Pulmonary artery endothelial cell (primary cell): ENCODE measurements at regions not wholly inside any gene's neighbourhood (a gene's known extent, or its start where the extent isn't known, plus 50 kb on each side); places are given as distances from the start of the nearest gene placed in this dataset.

Experiments used
- DNase-seq: peaks from one replicate; pipeline ENCODE4 v3.0.0-alpha.2; 2011; ENCODE audit warnings: low read depth, low spot score

DNA sequence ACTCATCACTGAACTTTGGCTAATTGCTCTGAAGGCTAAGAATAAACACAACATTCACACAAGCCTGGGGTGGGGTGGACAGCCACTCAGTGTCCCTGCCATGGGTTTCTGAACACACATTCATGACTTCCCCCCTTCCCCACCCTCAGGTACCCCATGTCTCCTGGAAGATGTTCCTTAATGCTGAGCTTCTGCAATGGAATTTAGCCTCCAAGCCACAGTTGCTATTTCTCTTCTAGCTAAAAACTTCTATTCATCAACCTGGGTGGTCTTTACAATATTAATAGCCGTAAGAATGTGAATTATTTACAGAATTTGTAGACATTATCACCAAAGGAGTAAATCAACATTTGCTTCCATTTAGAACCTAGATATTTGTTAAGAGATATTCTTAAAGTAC lies 175.1 kb downstream of the ACKR3 start:
- DNase-seq, result no peak

DNA sequence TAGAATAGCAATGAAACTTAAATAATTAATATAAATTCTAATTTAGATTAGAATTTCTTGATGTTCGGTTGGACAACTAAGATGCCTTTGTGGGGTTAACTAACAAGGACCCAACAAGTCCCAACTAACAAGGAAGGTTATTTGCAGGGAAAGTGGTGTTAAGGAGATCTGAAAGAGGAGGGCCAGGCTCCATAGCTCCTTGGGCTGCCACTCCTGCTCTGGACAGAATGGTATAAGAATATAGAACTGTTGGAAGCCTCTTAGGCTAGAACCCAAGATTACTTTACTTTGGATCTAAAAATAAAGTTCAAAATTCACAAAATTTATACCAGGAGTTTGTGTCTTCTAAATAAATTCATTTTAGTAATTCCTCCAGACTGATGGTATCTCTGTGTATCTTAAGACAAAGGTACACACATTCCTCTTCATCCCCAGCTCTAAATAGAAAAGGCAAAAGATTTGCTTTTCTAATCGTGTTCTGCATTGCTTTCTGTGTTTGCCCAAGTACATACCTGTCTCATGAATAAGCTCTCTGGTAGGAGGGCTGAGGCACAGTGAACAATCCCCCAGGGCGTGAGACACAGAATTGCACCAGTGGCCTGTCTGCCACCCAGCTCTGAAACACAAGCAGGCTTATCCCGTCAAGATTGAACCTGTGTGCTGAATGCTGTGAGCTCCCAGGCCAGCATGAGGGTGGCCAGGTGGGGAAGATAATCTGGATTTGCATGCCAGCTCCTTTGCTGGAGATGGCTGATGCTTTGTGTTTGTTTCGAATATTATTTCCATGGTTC lies 176.0 kb downstream of the ACKR3 start:
- no peak for DNase-seq

DNA sequence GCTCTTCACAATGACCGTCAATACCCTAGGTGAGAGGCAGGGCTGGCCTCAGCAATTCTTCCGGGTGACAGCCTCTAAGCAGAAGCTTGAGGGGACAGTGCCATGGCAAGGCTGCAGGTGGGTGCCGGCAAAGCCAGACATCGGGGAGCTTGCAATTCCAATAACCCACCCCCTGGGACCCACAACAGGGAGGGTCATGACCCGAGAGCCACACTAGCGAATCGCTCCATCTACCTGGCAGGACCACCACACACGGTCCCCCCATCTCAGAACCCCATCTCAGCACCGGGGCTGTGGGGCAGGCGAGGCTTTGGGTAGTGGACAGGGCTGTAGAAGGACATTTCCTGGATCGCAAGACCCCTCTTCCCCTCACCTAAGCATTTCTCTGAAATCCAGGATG lies 177.2 kb downstream of the ACKR3 start:
- no peak for DNase-seq

DNA sequence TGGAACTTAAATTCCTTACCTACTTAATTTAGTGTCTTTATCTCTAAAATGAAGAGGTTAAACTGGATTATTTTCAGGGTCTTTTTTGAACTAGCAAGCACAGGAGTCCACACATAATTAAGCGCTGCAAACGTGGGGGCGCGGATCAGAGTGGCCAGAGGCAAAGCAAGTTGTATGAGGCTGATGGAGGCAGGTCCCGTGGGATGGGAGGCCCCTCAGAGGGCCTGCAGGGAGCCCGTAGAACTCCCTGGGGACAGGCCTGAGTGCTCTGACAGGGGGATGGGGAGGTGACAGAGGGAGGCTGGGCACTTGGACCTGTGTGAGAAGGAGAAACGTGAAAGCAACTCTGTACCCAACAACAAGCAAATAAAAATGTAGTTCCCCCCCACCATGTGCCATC lies 177.8 kb downstream of the ACKR3 start:
- no peak for DNase-seq

DNA sequence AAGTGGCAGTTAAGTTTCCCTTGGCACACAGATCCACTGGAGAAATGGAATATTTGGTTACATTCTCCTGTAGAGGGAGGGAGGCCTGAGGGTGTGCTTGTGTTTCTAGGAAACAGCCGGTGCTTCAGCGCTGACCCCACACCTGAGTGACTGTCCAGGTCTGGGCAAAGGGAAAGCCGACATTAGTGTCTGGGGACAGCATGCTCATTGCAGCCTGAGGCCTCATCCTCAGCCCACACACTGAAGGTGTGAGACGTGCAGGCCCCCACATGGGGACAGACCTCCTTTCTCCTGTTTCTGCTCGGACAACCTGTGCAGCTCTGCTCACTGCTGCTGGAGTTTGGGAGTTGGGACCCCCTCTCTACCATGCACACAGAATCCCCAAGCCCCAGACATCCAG lies 178.3 kb downstream of the ACKR3 start:
- no peak for DNase-seq

DNA sequence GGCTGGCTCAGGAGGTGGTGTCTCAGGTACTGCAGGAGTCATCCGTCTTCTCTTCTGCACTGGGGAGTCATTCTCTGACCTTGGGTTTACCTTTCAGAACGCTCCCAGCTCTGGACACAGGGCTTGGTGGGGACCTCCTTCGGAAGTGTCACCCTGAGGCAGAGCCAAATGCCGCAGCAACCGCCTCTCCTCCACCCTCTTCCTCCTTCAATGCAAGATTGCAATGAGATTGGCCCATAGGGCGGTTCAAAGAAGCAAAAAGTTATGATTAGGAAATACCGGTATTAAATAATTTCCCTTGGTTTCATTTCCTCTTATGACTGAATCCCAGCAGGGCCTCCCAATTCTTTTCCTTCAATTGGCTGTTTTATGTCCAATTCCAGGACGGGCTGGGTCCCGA lies 178.8 kb downstream of the ACKR3 start:
- DNase-seq, result no peak

DNA sequence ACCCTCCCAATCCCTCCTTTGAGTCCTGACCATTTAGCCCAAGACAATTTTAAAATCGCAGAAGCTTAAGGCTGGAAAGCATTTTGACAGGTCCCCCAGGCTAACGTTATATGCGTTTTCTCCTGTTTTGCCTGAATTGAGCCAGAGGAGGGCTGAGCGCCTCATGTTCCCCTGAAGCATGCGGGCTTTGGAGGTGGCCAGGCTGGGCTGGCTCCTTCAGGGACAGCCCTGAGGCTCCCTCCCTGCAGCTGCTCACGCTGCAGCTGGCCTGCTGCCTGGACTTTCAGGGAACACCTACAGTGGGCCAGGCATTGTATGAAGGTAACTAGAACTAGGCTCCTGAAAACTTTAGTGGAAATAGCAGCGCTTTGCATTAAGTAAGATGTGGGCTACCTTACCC lies 179.2 kb downstream of the ACKR3 start:
- no peak for DNase-seq

DNA sequence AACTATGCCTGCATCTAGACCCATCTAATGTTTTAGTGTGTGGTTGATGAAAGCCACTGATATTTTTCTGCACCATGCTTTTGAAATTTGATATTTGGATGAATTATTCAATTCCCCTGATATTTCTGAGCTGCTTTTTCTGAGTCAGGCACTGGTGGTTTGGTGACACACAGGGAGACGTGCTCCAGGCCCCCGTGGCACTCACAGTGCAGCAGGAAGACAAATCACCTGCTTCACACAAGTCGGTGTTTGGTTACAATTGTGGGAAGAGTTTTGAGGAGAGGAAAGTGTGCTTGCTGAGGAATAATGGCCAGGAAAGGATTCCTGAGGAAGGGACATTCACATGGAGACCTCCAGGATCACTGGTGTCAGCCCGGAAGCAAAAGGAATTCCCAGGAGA lies 179.7 kb downstream of the ACKR3 start:
- DNase-seq, result no peak

DNA sequence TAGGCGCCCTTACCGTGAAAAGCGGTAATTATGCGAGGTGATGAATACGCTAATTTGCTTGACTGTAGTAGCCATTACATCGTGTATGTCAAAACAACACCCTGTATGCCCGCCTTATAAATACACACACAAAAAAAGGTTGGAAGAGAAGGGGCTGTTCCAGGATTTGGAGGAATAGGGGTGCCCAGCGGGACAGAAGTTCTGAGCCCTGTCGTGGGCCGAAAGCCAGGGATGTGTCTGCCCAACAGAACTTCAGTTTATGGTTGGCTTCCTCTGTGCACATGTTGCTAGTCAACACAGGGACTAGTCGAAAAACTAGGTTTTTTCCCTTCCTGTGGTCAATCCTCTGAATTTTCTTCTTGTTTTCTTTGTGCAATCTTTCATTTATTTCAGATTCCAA lies 182.5 kb downstream of the ACKR3 start:
- DNase-seq, result no peak

DNA sequence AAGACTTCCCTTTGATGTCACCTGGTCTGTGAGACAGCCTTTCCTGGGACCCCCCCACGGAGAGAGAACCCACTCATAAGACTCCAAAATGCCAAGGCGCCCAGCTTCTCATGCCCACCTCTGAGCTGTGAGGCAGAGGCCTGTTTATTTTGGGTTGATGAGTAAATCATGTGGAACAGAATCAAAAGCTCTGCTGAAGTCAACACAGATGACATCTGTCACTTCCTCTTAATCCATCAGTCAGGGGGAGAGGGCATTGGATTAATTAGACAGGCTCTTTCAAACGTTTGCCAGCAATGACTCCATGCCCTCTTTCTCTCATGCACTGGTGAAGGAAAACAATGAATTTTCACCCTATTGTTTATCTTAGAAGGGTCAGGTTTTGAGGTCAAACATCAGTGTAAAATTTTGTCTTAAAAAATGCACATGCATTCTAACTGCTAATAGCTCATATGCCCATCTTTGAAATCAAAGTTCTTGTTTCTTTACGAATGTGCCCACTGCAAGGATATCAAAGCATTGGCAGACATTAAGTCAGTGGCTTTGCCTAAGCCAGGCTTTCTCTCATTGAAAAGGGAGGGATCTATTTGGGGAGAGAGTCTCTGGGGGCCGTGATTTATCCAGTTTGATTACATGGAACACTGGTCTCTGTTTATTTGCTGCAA lies 184.1 kb downstream of the ACKR3 start:
- no peak for DNase-seq

DNA sequence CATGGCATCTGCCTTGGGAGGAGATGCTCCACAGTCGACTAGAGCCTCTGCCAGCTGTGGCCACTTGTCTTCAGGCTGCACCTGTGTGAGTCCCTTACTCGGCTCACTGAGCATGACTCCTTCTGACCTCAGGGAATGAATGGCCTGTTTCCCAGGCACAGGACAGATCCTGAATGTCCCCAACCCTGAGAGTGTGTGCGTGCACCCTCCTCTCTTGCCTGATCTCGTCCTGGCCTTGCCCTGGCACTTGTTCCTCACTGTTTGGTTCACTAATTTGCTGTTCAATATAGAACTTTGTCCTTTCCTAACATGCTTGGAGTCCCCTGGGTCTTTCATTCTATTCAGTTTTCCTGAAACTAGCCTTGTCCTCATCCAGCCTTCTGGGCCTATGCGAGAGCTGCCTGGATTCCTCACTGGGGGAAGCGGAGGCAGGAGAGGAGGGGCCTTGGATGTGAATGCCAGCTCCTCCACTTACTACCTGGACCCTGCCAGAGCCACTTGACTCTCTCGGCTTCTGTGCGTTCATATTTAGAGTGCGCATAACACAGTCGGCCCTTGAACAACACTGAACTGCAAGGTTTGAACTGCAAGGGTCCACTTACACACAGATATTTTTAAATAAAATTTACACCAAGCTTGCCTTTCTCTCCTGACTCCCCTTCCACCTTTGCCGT lies 184.8 kb downstream of the ACKR3 start:
- DNase-seq, result no peak

DNA sequence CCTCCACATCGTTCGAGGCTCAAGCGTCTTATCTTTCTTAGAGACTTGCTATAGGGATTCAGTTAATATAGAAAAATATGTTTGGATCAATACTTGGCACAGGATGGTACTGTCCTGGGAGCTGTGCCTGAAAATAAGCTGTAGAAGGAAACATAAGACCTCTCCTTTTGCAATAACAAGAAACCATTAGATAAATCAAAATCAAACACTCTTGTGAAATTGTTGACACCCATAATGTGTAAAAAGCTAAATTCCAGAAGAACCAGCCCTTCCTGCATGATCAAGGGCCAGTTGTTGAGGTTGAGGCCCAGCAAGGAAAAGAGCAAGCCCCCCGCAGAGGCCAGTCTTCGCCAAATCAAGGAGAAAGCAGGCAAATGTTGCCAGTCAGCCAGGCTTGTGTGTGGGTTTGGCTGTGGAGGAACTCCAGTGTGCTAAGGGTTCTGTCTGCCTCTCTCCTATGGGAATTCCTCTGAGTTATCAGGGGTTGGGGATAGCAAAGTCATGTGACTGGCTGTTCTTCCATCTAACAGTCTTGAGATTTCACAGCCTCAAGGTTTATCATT lies 185.7 kb downstream of the ACKR3 start:
- DNase-seq, result no peak

DNA sequence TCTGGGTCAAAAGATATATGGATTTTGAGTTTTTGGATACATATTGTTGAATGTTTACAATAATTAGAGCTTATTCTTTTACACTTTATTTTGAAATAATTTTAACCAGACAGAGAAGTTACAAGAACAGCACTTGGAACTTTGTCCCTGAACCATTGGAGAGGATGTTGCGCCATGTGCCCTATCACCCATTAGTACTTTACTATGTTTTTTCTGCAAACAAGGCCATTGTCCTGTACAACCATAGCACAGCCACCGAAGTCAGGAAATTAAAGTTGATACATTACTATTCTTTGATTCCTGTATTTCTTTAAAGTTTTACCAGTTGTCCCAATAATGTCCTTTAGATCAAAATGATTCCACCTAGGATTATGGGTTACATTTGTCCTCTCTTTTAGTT lies 188.8 kb downstream of the ACKR3 start:
- DNase-seq, result no peak

DNA sequence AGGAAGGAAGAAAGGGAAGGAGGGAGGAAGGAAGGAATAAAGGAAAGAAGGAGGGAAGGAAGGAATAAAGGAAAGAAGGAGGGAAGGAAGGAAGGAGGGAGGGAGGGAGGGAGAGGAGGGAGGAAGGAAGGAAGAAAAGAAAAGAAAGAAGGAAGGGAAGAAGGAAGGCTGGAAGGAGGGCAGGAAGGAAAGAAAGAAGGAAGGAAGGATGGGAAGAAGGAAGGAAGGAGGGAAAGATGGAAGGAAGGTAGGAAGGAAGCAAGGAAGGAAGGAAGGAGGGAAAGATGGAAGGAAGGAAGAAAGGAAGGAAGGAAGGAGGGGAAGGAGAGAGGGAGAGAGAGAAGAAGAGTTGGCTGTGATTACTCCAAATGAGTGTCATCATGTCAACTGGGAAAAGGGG lies 190.6 kb downstream of the ACKR3 start:
- no peak for DNase-seq

DNA sequence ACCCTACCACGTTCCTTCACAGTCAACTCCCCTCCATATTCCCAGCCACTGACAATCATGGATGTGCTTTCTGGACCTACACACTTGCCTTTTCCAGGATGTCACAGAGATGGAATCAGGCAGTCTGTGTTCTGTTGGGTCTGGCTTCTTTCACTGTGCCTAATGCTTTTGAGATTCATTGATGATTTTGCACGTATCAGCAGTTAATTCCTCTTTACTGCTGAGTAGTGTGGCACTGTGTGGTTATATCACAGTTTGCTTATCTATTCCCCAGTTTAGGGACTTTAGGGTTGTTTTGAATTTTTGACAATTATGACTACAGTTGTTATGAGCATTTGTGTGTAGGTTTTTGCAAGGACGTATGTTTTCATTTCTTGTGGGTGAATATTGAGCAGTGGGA lies 191.7 kb downstream of the ACKR3 start:
- no peak for DNase-seq

DNA sequence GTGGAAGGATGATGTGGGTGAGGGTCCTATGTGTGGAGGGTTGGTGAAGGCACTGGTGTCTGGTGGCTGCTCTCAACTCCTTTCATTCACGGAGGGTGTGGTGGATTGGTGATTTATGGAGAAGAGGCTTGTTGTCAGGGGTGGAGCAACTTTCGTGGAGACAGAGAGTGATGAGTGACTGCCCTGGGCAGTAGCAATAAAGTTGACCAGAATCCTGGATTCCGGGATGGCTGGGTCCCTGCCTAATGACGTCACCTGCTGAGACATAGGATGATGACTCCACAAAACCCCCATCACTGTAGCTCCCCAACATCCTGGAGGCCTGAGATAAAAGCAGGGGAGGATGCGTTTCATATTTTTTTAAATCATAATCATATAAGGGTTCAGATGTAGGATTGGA lies 193.0 kb downstream of the ACKR3 start:
- no peak for DNase-seq

DNA sequence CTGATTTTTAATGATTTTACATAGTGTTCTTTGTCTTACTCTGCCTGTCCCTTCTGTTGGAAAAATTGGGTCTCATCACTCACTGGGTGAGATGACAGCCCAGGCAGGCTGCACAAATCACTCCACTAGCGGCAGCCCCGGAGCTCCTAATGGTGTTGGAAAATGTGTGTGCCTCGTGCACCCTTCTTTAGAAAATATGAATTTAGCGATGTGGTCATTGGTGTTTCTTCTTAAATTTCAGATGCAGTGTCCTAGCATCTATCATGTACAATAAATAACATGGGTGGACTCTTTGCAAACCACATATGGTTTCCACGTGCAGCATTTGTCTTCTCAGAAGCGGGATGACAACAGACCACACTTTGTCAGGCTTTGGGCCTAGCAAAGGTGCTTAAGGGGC lies 194.2 kb downstream of the ACKR3 start:
- DNase-seq, result no peak

DNA sequence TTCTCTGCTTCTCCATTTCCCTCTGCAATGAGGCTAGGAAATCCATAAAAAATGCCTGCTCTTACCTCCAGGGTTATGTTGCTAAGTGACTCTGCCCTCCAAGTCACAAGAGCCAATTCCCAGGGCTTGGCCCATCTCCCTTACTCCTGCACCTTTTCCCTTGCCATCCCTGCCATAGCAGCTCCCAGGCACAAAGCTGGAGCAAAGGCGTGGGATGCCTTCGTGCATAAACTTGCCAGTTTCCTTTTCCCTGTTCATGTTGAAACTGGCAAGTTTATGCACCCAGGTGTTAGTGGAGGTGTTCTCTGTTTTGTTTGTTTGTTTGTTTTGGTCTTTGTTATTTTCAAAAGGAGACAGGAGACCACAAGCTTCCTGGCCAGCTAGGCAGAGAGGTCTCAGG lies 195.1 kb downstream of the ACKR3 start:
- no peak for DNase-seq

DNA sequence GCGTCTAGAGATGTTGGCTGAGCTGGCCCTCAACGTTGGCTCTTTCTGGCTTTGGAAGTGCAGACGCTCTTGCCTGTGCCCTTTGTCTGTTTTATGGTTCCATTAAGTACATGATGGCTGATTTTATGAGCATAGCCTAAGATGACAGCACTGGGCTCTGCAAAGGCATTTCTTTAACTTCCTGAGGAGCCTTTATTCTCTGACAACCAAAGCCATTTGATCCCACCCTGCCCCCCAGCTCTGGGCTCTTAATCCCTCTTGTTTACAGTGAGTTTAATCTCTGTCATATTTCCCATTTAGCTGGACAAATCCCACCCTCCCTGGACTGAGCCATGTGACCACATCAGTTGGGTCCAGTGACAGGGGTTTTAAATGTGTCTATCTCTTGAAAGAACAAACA lies 195.9 kb downstream of the ACKR3 start:
- DNase-seq, result no peak

DNA sequence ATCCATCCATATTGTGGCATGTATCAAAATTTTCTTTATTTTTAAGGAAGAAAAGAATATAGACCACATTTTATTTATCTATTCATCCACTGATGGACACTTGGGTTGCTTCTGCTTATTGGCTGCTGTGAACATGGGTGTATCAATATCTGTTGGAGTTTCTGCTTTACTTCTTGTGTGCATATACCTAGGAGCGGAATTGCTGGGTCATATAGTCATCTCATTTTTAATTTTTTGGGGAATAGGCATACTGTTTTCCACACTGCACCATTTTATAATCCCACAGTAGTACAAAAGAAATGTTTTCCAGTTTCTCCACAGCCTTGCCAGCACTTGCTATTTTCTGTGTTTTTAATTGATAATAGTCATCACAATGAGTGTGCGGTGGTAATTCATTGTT lies 197.2 kb downstream of the ACKR3 start:
- no peak for DNase-seq

DNA sequence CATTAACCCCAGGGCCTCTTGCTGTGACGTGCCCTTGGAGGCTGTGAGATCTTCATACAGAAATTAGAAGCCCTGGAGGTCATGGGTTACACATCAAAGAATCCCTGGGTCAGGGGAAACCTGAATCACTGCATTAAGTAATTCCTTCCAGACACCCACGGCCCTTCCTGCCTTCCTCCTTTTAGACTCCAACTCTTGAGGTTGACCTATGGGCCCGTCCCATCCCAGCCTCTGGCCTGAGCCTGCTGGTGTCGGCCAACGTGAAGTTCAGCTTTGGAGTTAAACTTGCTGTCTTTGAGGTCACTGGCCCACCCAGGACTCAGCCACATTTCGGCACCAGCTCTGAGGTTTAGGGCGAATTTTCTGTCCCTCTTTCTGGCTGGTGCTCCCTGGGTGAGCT lies 198.3 kb downstream of the ACKR3 start:
- no peak for DNase-seq

DNA sequence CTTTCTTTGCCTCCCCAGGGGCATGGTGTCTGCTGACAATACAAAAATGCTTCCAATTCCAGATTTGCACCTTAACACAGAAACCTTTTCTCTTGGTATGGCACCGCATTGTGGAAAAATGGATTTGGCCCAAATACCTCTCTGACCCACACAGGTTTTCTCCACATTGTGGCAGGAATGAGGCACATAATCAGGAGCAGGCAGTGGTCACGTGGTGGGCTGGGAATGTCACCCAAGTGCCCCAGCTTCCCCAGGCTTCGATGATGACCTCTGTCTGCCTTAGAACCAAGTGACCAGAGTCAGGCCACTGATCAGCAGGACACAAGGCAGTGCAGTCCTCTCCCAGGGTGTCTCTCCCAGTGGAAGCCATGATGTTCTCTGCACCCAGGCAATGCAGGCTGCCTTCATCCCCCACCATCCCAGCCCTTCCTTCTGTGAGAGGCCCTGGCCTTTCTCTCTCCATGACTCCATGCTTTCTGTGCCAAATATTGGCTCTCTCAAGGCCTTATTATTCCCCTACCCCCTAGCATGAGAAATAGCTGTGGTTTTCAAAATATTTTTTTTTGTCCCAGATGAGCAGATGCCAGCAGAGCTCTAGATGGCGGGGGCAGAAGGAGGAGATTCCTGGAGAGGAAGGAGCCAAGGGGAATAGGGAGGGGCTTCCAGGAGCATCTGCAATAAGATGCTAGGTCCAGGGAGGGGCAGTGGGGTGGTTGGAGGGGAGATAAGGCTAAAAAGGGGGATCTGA lies 198.9 kb downstream of the ACKR3 start:
- no peak for DNase-seq
